MM.1S (cell line): ENCODE measurements at regions not wholly inside any gene's neighbourhood (a gene's known extent, or its start where the extent isn't known, plus 50 kb on each side); places are given as distances from the start of the nearest gene placed in this dataset.

ENCODE experiments used
- DNase-seq: peaks from one replicate; pipeline ENCODE4 v3.0.0-alpha.2; 2015
- H2AFZ ChIP-seq: fragments of 300-600 bp; sonication (generic); 2 replicates; pipeline ENCODE4 v1.6.0; 2016; ENCODE audit warnings: antibody characterized with exemption, low read length
- H3F3A ChIP-seq: fragments of 300-600 bp; sonication (generic); 2 replicates; pipeline ENCODE4 v1.6.1; 2016; ENCODE audit warnings: mild to moderate bottlenecking, antibody characterized with exemption, low read length, moderate library complexity, mixed read lengths; ENCODE audit not compliant: insufficient read depth
- H3K27ac ChIP-seq: fragments of 300-600 bp; sonication (generic); 2 replicates; pipeline ENCODE4 v1.5.1; 2016; ENCODE audit warnings: mild to moderate bottlenecking, low read length
- H3K27me3 ChIP-seq: fragments of 300-600 bp; sonication (generic); replicated peaks from 2 replicates; pipeline ENCODE4 v1.6.0; 2016; ENCODE audit warnings: low read length; ENCODE audit not compliant: insufficient read depth
- H3K36me3 ChIP-seq: fragments of 300-600 bp; sonication (generic); replicated peaks from 2 replicates; pipeline ENCODE4 v1.6.1; 2016; ENCODE audit warnings: mild to moderate bottlenecking, low read length, mixed read lengths; ENCODE audit not compliant: insufficient read depth
- H3K4me1 ChIP-seq: fragments of 300-600 bp; sonication (generic); 2 replicates; pipeline ENCODE4 v1.6.1; 2016; ENCODE audit warnings: low read length, mixed read lengths
- H3K4me2 ChIP-seq: fragments of 300-600 bp; sonication (generic); 2 replicates; pipeline ENCODE4 v1.6.0; 2016; ENCODE audit warnings: low read depth, low read length
- H3K4me3 ChIP-seq: fragments of 300-600 bp; sonication (generic); 2 replicates; pipeline ENCODE4 v1.5.1; 2016; ENCODE audit warnings: low read length, mixed read lengths
- H3K79me2 ChIP-seq: fragments of 300-600 bp; sonication (generic); 2 replicates; pipeline ENCODE4 v1.6.1; 2016; ENCODE audit warnings: mixed run types, low read length, mixed read lengths
- H3K9ac ChIP-seq: fragments of 300-600 bp; sonication (generic); 2 replicates; pipeline ENCODE4 v1.6.1; 2016; ENCODE audit warnings: low read length, mixed read lengths
- H3K9me2 ChIP-seq: fragments of 300-600 bp; sonication (generic); replicated peaks from 2 replicates; pipeline ENCODE4 v1.6.1; 2016; ENCODE audit warnings: mild to moderate bottlenecking, low read length, mixed read lengths; ENCODE audit not compliant: insufficient read depth
- H3K9me3 ChIP-seq: fragments of 300-600 bp; sonication (generic); replicated peaks from 2 replicates; pipeline ENCODE4 v1.6.1; 2016; ENCODE audit warnings: mild to moderate bottlenecking, low read length, mixed read lengths; ENCODE audit not compliant: insufficient read depth
- H4K20me1 ChIP-seq: fragments of 300-600 bp; sonication (generic); 2 replicates; pipeline ENCODE4 v1.6.1; 2016; ENCODE audit warnings: mild to moderate bottlenecking, low read length, moderate library complexity, mixed read lengths; ENCODE audit not compliant: insufficient read depth
- EZH2 ChIP-seq: fragments of 300-600 bp; sonication (generic); optimal IDR thresholded peaks from 2 replicates; pipeline ENCODE3; 2017; ENCODE audit warnings: low read depth, mild to moderate bottlenecking, antibody characterized with exemption, low read length, mixed read lengths
- EZH2phosphoT487 ChIP-seq: fragments of 300-600 bp; sonication (generic); IDR thresholded peaks from 2 replicates; pipeline ENCODE4 v1.6.1; 2018; ENCODE audit warnings: antibody characterized with exemption, low read length
- TF ChIP-seq, protein P1 (sequence below): fragments of 300-600 bp; sonication (generic); IDR thresholded peaks from 2 replicates; pipeline ENCODE4 v1.5.1; 2016; ENCODE audit warnings: antibody characterized with exemption, low read length, mixed read lengths

DNA sequence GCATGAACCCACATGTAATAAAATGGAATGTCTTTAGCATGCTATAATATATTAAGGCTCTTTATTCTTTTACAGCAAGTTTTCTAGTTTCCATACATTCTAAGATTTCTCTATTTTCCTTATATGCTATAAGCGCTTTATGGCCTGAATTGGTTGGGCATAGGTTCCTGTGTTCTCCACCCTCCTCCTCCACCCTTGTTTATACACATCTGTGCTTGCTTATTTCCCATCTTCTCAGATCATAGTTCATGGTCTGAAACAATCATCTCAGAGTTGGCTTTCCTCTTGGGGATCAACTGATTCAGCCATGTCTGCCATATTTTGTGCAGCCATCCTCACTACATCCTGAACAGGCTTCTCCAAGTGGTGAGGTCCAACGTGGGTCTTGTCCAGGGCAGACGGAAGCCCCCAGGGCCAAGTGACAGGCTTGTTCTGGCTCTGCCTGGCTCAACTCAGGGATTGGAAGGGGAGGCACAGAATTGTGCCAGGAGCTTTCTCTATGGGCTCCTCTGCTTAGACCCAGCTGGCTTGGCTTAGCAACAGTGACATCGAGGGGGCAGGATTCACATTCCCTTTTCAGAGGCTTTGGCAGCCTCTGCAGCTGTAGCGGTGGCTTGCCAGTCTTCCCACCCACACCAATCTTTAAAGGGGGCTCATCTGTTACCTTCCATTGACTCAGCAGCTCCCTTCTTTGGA is 327.3 kb downstream of the PTEN start:
- H3F3A ChIP-seq: no peaks in the 10 kb centered on the region
- DNase-seq: no peak
- TF ChIP-seq, protein P1, sequence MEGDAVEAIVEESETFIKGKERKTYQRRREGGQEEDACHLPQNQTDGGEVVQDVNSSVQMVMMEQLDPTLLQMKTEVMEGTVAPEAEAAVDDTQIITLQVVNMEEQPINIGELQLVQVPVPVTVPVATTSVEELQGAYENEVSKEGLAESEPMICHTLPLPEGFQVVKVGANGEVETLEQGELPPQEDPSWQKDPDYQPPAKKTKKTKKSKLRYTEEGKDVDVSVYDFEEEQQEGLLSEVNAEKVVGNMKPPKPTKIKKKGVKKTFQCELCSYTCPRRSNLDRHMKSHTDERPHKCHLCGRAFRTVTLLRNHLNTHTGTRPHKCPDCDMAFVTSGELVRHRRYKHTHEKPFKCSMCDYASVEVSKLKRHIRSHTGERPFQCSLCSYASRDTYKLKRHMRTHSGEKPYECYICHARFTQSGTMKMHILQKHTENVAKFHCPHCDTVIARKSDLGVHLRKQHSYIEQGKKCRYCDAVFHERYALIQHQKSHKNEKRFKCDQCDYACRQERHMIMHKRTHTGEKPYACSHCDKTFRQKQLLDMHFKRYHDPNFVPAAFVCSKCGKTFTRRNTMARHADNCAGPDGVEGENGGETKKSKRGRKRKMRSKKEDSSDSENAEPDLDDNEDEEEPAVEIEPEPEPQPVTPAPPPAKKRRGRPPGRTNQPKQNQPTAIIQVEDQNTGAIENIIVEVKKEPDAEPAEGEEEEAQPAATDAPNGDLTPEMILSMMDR: no peak
- TF ChIP-seq EZH2 (no peak), EZH2phosphoT487 (no peak)

DNA sequence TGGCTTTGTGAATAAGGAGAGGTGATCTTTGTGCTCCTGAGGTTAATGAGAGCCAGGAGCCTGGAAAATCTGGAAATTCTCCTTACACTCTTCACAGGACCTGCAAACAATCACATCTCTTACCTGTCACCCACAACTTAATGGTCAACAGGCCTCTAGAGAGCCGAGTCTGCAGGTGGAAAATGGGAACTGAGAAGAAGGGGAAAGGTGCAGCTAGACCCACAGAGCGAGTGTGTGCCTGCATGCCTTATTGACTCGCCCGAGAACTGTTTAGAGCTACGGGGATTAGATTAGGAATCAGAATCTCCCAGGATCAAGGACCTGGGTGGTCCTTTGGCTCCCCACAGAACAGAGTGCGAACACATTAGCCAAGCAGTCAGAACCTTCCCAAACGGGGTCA is 329.6 kb downstream of the PTEN start:
- Histone ChIP-seq H3K4me1 (no peaks in the 10 kb centered on the region), H3K9ac (no peak overlapping the region)

More for the DNA sequence above, 327.3 kb downstream of the PTEN start:
- H3K9me3 ChIP-seq: no peaks in the 10 kb centered on the region
- H4K20me1 ChIP-seq: no peaks in the 10 kb centered on the region
- H3K79me2 ChIP-seq: no peaks in the 10 kb centered on the region
- no peak overlapping the region for H3K4me3 ChIP-seq
- no peaks in the 10 kb centered on the region for H3K36me3 ChIP-seq
- H3K9ac ChIP-seq: no peak overlapping the region
- no peak overlapping the region for H3K4me2 ChIP-seq
- H3K27ac ChIP-seq: no peak overlapping the region
- H3K4me1 ChIP-seq: no peaks in the 10 kb centered on the region
- H2AFZ ChIP-seq: no peak overlapping the region
- no peaks in the 10 kb centered on the region for H3K27me3 ChIP-seq
- H3K9me2 ChIP-seq: no peaks in the 10 kb centered on the region

DNA sequence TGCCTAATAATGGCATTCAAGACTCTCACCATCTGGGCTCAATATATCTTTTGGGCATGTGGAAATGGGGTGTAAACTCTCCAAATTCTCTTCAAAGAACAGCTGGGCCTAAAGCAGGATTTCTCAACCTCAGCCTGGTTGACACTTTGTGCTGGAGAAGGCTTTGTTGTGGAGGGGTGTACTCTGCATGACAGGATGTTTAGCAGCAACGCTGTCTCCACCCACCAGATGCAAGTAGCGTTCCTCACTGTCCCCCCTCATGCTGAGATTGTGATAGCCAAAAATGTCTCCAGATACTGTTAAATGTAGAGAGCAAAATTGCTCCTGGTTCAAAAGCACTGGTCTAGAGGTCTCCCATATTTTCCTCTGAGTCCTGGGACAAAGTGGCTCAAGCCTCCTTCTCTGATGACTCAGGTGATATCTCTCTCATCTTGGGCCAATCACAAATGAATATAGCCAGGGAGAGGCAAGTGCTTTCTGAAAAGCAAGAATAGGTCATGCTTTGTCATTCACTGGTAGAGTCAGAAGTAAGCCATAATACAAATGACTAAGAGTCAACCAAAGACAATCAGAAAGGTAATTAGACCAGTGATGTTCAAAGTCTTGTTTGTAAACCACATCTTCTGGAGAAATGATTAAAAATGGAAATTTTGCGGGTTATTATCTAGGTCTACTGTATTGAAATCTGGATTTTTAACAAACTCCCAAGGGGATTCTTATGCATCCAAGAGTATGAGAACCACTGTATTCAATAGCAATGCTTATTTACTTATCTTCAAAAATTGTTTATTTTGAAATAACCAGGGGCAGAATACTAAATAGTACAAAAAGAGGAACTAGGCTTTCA is 330.8 kb downstream of the PTEN start:
- no peaks in the 10 kb centered on the region for H3K27me3 ChIP-seq
- TF ChIP-seq EZH2phosphoT487: no peak
- TF ChIP-seq, protein P1: no peak
- no peak overlapping the region for H3K9ac ChIP-seq
- no peak overlapping the region for H3K27ac ChIP-seq
- no peaks in the 10 kb centered on the region for H3K9me3 ChIP-seq
- H3K4me2 ChIP-seq: no peak overlapping the region
- no peaks in the 10 kb centered on the region for H4K20me1 ChIP-seq
- H3K4me1 ChIP-seq: no peaks in the 10 kb centered on the region
- H3K9me2 ChIP-seq: no peaks in the 10 kb centered on the region
- H3K4me3 ChIP-seq: no peak overlapping the region
- no peak overlapping the region for H2AFZ ChIP-seq
- no peaks in the 10 kb centered on the region for H3F3A ChIP-seq
- no peaks in the 10 kb centered on the region for H3K79me2 ChIP-seq
- H3K36me3 ChIP-seq: no peaks in the 10 kb centered on the region
- no peak for DNase-seq

More for the DNA sequence above, 329.6 kb downstream of the PTEN start:
- H2AFZ ChIP-seq: no peak overlapping the region
- no peak overlapping the region for H3K4me2 ChIP-seq
- H3F3A ChIP-seq: no peaks in the 10 kb centered on the region
- H3K4me3 ChIP-seq: no peak overlapping the region
- no peaks in the 10 kb centered on the region for H4K20me1 ChIP-seq
- no peak overlapping the region for H3K27ac ChIP-seq
- no peaks in the 10 kb centered on the region for H3K79me2 ChIP-seq
- H3K9me3 ChIP-seq: no peaks in the 10 kb centered on the region
- TF ChIP-seq EZH2 (no peak), EZH2phosphoT487 (no peak)
- TF ChIP-seq, protein P1: no peak
- H3K27me3 ChIP-seq: no peaks in the 10 kb centered on the region
- H3K9me2 ChIP-seq: no peaks in the 10 kb centered on the region
- DNase-seq: no peak
- no peaks in the 10 kb centered on the region for H3K36me3 ChIP-seq
